ENCODE measurements at regions not wholly inside any gene's neighbourhood (a gene's known extent, or its start where the extent isn't known, plus 50 kb on each side); places are given as distances from the start of the nearest gene placed in this dataset.

GRCh38 chr1:221503268-221503667, 238.6 kb downstream of the DUSP10 start:
- Histone ChIP-seq H2BK12ac (ENCODE audit: low read length) (no peak overlapping the region), H3K27ac (ENCODE audit: low read depth, low read length) (no peak overlapping the region), H2BK5ac (ENCODE audit: low read depth, low read length, poor library complexity) (no peak overlapping the region), H4K91ac (ENCODE audit: low read depth, low read length) (no peak overlapping the region), H3K4me2 (ENCODE audit: low read length) (no peak overlapping the region), H3K4me1 (ENCODE audit: control insufficient read depth in 1 of 2, insufficient read depth in 2 of 2, low read length in 2 of 2) (no peaks in the 10 kb centered on the region), H2AFZ (ENCODE audit: insufficient read depth, low read length, poor library complexity) (no peak overlapping the region), H3K4ac (ENCODE audit: low read depth, low read length) (no peak overlapping the region), H3K9ac (ENCODE audit: low read length) (no peak overlapping the region), H2BK120ac (ENCODE audit: insufficient read depth, low read length, poor library complexity) (no peak overlapping the region), H3K79me2 (ENCODE audit: control insufficient read depth, insufficient read depth, low read length, poor library complexity) (no peaks in the 10 kb centered on the region), H3K23ac (ENCODE audit: low read length) (no peak overlapping the region), H3K27me3 (ENCODE audit: insufficient read depth, low read length) (no peaks in the 10 kb centered on the region), H4K8ac (ENCODE audit: low read depth, low read length) (no peak overlapping the region), H3K14ac (ENCODE audit: low read length) (no peak overlapping the region), H3K18ac (ENCODE audit: low read length) (no peak overlapping the region), H2AK5ac (ENCODE audit: low read length) (no peak overlapping the region), H4K12ac (ENCODE audit: low read depth, low read length) (no peak overlapping the region), H3K9me3 (ENCODE audit: insufficient read depth, low read depth, low read length) (peaks cover 8% of the 10 kb centered on the region), H3K4me3 (ENCODE audit: low read depth, low read length) (no peak overlapping the region), H3K79me1 (ENCODE audit: low read length) (no peaks in the 10 kb centered on the region), H3K36me3 (ENCODE audit: control insufficient read depth in 1 of 2, insufficient read depth in 2 of 2, low read length in 2 of 2) (no peaks in the 10 kb centered on the region)
- no peak for DNase-seq
- no CpG with 5 or more reads among the region's 4 CpGs for WGBS (ENCODE audit: extremely low coverage, insufficient coverage, insufficient read length)

- H3K36me3 ChIP-seq (ENCODE audit: control insufficient read depth in 1 of 2, insufficient read depth in 2 of 2, low read length in 2 of 2), result no peaks in the 10 kb centered on the region
- no peak overlapping the region for H2BK5ac ChIP-seq (ENCODE audit: low read depth, low read length, poor library complexity)
- H3K14ac ChIP-seq (ENCODE audit: low read length), result no peak overlapping the region
- no peak overlapping the region for H4K8ac ChIP-seq (ENCODE audit: low read depth, low read length)
- no peak overlapping the region for H3K4me2 ChIP-seq (ENCODE audit: low read length)
- no peak for DNase-seq
- no peak overlapping the region for H2BK12ac ChIP-seq (ENCODE audit: low read length)
- no peak overlapping the region for H2AFZ ChIP-seq (ENCODE audit: insufficient read depth, low read length, poor library complexity)
- no peak overlapping the region for H3K9ac ChIP-seq (ENCODE audit: low read length)
- no peak overlapping the region for H2AK5ac ChIP-seq (ENCODE audit: low read length)
- no peak overlapping the region for H3K23ac ChIP-seq (ENCODE audit: low read length)
- no peak overlapping the region for H3K4ac ChIP-seq (ENCODE audit: low read depth, low read length)
- H2BK120ac ChIP-seq (ENCODE audit: insufficient read depth, low read length, poor library complexity), result no peak overlapping the region
- WGBS (ENCODE audit: extremely low coverage, insufficient coverage, insufficient read length), result no CpG with 5 or more reads among the region's 3 CpGs
- peaks cover 1% of the 10 kb centered on the region for H3K9me3 ChIP-seq (ENCODE audit: insufficient read depth, low read depth, low read length)
- peaks cover 0 to 2% of the 10 kb centered on the region in 2 experiments for H3K4me1 ChIP-seq (ENCODE audit: control insufficient read depth in 1 of 2, insufficient read depth in 2 of 2, low read length in 2 of 2)
- H3K79me1 ChIP-seq (ENCODE audit: low read length), result no peaks in the 10 kb centered on the region
- H3K18ac ChIP-seq (ENCODE audit: low read length), result no peak overlapping the region
- no peak overlapping the region for H3K4me3 ChIP-seq (ENCODE audit: low read depth, low read length)
- no peak overlapping the region for H4K12ac ChIP-seq (ENCODE audit: low read depth, low read length)
- no peak overlapping the region for H4K91ac ChIP-seq (ENCODE audit: low read depth, low read length)
- no peak overlapping the region for H3K27ac ChIP-seq (ENCODE audit: low read depth, low read length)
- no peaks in the 10 kb centered on the region for H3K27me3 ChIP-seq (ENCODE audit: insufficient read depth, low read length)
- H3K79me2 ChIP-seq (ENCODE audit: control insufficient read depth, insufficient read depth, low read length, poor library complexity), result no peaks in the 10 kb centered on the region
Measured at GRCh38 chr1:221509575-221510355, 232.1 kb downstream of the DUSP10 start.

- Histone ChIP-seq H4K12ac (ENCODE audit: low read depth, low read length) (no peak overlapping the region), H2BK120ac (ENCODE audit: insufficient read depth, low read length, poor library complexity) (no peak overlapping the region), H3K14ac (ENCODE audit: low read length) (no peak overlapping the region), H4K91ac (ENCODE audit: low read depth, low read length) (no peak overlapping the region), H3K36me3 (ENCODE audit: control insufficient read depth in 1 of 2, insufficient read depth in 2 of 2, low read length in 2 of 2) (no peaks in the 10 kb centered on the region), H3K9me3 (ENCODE audit: insufficient read depth, low read depth, low read length) (no peaks in the 10 kb centered on the region), H4K8ac (ENCODE audit: low read depth, low read length) (no peak overlapping the region), H3K4me1 (ENCODE audit: control insufficient read depth in 1 of 2, insufficient read depth in 2 of 2, low read length in 2 of 2) (peaks cover 0 to 2% of the 10 kb centered on the region in 2 experiments), H3K23ac (ENCODE audit: low read length) (no peak overlapping the region), H2BK12ac (ENCODE audit: low read length) (no peak overlapping the region), H3K9ac (ENCODE audit: low read length) (no peak overlapping the region), H2BK5ac (ENCODE audit: low read depth, low read length, poor library complexity) (no peak overlapping the region), H2AK5ac (ENCODE audit: low read length) (no peak overlapping the region), H3K27ac (ENCODE audit: low read depth, low read length) (no peak overlapping the region), H3K4ac (ENCODE audit: low read depth, low read length) (no peak overlapping the region), H3K79me1 (ENCODE audit: low read length) (no peaks in the 10 kb centered on the region), H3K4me2 (ENCODE audit: low read length) (no peak overlapping the region), H2AFZ (ENCODE audit: insufficient read depth, low read length, poor library complexity) (no peak overlapping the region), H3K79me2 (ENCODE audit: control insufficient read depth, insufficient read depth, low read length, poor library complexity) (no peaks in the 10 kb centered on the region), H3K4me3 (ENCODE audit: low read depth, low read length) (no peak overlapping the region), H3K27me3 (ENCODE audit: insufficient read depth, low read length) (no peaks in the 10 kb centered on the region), H3K18ac (ENCODE audit: low read length) (no peak overlapping the region)
- WGBS (ENCODE audit: extremely low coverage, insufficient coverage, insufficient read length), result no CpG with 5 or more reads among the region's 3 CpGs
- DNase-seq, result no peak
Measured at GRCh38 chr1:221510793-221511503, 230.9 kb downstream of the DUSP10 start.

GRCh38 chr1:221511797-221512196, 230.1 kb downstream of the DUSP10 start:
- no CpG with 5 or more reads among the region's 3 CpGs for WGBS (ENCODE audit: extremely low coverage, insufficient coverage, insufficient read length)

More at GRCh38 chr1:221511797-221512196, 230.1 kb downstream of the DUSP10 start:
- H4K12ac ChIP-seq (ENCODE audit: low read depth, low read length), result no peak overlapping the region
- DNase-seq, result peak; percentile 22 to 43
- H3K4me1 ChIP-seq (ENCODE audit: control insufficient read depth in 1 of 2, insufficient read depth in 2 of 2, low read length in 2 of 2), result peaks cover 0 to 2% of the 10 kb centered on the region in 2 experiments
- no peaks in the 10 kb centered on the region for H3K79me2 ChIP-seq (ENCODE audit: control insufficient read depth, insufficient read depth, low read length, poor library complexity)
- H3K79me1 ChIP-seq (ENCODE audit: low read length), result no peaks in the 10 kb centered on the region
- H3K4me2 ChIP-seq (ENCODE audit: low read length), result no peak overlapping the region
- H3K4ac ChIP-seq (ENCODE audit: low read depth, low read length), result no peak overlapping the region
- H2BK5ac ChIP-seq (ENCODE audit: low read depth, low read length, poor library complexity), result no peak overlapping the region
- no peak overlapping the region for H2AK5ac ChIP-seq (ENCODE audit: low read length)
- no peak overlapping the region for H4K91ac ChIP-seq (ENCODE audit: low read depth, low read length)
- no peak overlapping the region for H2BK120ac ChIP-seq (ENCODE audit: insufficient read depth, low read length, poor library complexity)
- H3K27ac ChIP-seq (ENCODE audit: low read depth, low read length), result no peak overlapping the region
- no peak overlapping the region for H3K18ac ChIP-seq (ENCODE audit: low read length)
- H3K27me3 ChIP-seq (ENCODE audit: insufficient read depth, low read length), result no peaks in the 10 kb centered on the region
- H3K9ac ChIP-seq (ENCODE audit: low read length), result no peak overlapping the region
- H2AFZ ChIP-seq (ENCODE audit: insufficient read depth, low read length, poor library complexity), result no peak overlapping the region
- no peak overlapping the region for H3K23ac ChIP-seq (ENCODE audit: low read length)
- H3K4me3 ChIP-seq (ENCODE audit: low read depth, low read length), result no peak overlapping the region
- no peaks in the 10 kb centered on the region for H3K36me3 ChIP-seq (ENCODE audit: control insufficient read depth in 1 of 2, insufficient read depth in 2 of 2, low read length in 2 of 2)
- H3K14ac ChIP-seq (ENCODE audit: low read length), result no peak overlapping the region
- no peak overlapping the region for H4K8ac ChIP-seq (ENCODE audit: low read depth, low read length)
- H3K9me3 ChIP-seq (ENCODE audit: insufficient read depth, low read depth, low read length), result no peaks in the 10 kb centered on the region
- no peak overlapping the region for H2BK12ac ChIP-seq (ENCODE audit: low read length)

All from trophoblast cell (in vitro differentiated cells and primary cell).